LNCaP clone FGC (cell line): ENCODE measurements at regions not wholly inside any gene's neighbourhood (a gene's known extent, or its start where the extent isn't known, plus 50 kb on each side); places are given as distances from the start of the nearest gene placed in this dataset.

Experiments
- DNase-seq: peaks from one replicate; pipeline ENCODE4 v3.0.0-alpha.2; 2011; ENCODE audit warnings: low read depth
- H3K4me3 ChIP-seq: 2 replicates; pipeline ENCODE4 v1.5.1; 2011; ENCODE audit warnings: mild to moderate bottlenecking, low read depth, low read length, control low read depth
- CTCF ChIP-seq: IDR thresholded peaks from 2 replicates; pipeline ENCODE4 v1.5.1; 2012; ENCODE audit warnings: mild to moderate bottlenecking; ENCODE audit not compliant: control insufficient read depth, insufficient read depth; ENCODE audit errors: extremely low read depth

GRCh38 chr11:80846442-80846841 is 1405.6 kb upstream of the TENM4 start:
- TF ChIP-seq CTCF: no peak
- DNase-seq: no peak
- H3K4me3 ChIP-seq: no peak overlapping the region

- TF ChIP-seq CTCF: no peak
- H3K4me3 ChIP-seq: no peak overlapping the region
These were observed 1403.4 kb upstream of the TENM4 start for GRCh38 chr11:80844110-80844819.

DNA sequence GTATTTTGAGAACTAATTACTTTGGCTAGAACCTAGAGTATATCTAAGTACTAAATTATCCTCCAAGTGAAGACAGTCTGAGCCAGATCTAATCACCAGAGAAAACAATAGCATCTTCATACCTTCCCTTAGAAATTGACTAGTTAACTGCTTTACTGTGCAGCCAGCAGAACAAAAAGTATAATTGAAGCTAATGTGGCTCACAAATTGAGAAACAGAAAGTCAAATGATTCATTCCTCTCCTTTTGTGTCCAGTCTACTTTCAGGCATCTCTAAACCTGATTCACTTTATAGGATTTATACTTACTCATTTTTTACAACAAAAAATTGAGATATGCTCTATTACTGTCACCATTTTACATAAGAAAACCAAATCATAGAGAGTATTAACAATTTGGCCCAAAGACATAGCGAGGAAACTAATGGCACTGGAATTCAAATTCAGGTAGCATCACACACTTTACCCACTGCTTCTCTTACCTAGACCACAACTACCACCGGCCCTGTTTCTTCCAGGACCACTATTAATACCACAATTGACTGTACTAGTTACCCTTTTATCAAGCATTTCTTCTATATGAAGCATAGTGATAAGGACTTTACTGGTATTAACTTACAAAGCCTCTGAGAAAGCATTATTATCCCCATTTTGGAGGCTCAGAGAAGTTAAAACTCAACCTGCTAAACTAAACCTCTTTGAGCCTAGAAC is 1402.6 kb upstream of the TENM4 start:
- H3K4me3 ChIP-seq: no peak overlapping the region
- no peak for DNase-seq
- TF ChIP-seq CTCF: no peak

More at GRCh38 chr11:80844110-80844819, 1403.4 kb upstream of the TENM4 start:
- no peak for DNase-seq

- no peak overlapping the region for H3K4me3 ChIP-seq
- no peak for TF ChIP-seq CTCF
- DNase-seq: no peak
These were observed 1401.4 kb upstream of the TENM4 start for GRCh38 chr11:80842246-80842645.

DNA sequence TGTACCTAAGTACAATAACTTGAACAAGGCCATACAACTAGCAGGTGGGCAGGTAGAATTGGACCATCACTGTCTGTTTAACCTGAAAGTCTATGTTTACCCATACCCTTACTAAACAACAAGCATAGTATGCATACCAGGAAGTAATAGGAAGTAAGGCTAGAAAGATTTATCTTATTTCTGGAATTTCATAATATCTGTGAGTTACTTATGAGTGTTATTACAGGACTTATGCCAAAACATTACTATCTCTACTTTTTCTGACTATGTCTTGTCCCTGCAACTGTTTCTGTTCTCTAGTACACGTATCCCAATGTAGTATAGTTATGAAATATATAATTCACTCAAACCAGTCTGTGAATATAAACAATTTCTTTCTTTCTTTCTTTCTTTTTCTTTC is 1400.8 kb upstream of the TENM4 start:
- DNase-seq: no peak
- no peak overlapping the region for H3K4me3 ChIP-seq
- no peak for TF ChIP-seq CTCF

- TF ChIP-seq CTCF: no peak
- DNase-seq: no peak
- H3K4me3 ChIP-seq: no peak overlapping the region
These were observed 1397.3 kb upstream of the TENM4 start for GRCh38 chr11:80838153-80838552.

DNA sequence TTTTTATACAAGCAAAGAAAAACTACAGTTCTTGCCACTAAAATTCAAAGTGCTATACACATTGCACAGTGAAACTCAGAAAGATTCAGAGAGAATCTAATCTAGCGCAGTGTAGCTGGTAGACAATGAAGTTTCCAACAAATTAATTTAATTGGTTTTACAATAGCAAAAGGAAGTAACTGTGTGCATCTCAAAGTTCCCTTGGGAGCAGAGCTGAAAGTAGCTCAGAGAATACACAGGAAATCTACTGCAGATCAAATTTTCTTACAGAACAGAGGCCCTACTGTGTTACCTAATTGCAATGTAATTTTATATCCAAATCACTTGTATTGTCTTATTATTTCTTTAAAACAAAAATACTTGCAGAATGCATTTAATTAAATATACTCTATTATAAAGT is 1396.2 kb upstream of the TENM4 start:
- DNase-seq: no peak
- no peak for TF ChIP-seq CTCF
- no peak overlapping the region for H3K4me3 ChIP-seq
